ENCODE measurements at regions not wholly inside any gene's neighbourhood (a gene's known extent, or its start where the extent isn't known, plus 50 kb on each side); places are given as distances from the start of the nearest gene placed in this dataset.

- 23 to 37% (median 29%) methylated on average over 9 of the region's 9 CpGs for WGBS, 4 donors
- intact Hi-C loops (cut with DNase I), result no loop called here
- no peak for TF ChIP-seq POLR2A (IDR thresholded peaks at IDR 0.05)
- TF ChIP-seq CTCF (IDR thresholded peaks at IDR 0.05), result no peak
- no peaks in the 10 kb centered on the region for H3K27me3 ChIP-seq
- H3K9me3 ChIP-seq (replicated peaks in 1 of 3), result no peaks in the 10 kb centered on the region
- H3K27ac ChIP-seq, result peak overlapping the region in 3 of 5 donors; percentile 31 to 51 (median 43)
- peaks cover 8 to 15% of the 10 kb centered on the region in 2 donors for H3K4me1 ChIP-seq (replicated peaks in 1 of 2)
- peak in 6 of 7 donors; percentile 31 to 66 (median 48) for DNase-seq
- H3K4me3 ChIP-seq, result no peak overlapping the region
- no peaks in the 10 kb centered on the region for H3K36me3 ChIP-seq (replicated peaks in 1 of 2)
Observed at GRCh38 chr5:158054223-158055110, 195.5 kb upstream of the CLINT1 start.

- WGBS, 4 donors, result 73 to 79% (median 78%) methylated on average over 4 of the region's 4 CpGs
- peaks cover 8 to 19% of the 10 kb centered on the region in 2 donors for H3K4me1 ChIP-seq (replicated peaks in 1 of 2)
- no peak overlapping the region for H3K27ac ChIP-seq
- TF ChIP-seq POLR2A (IDR thresholded peaks at IDR 0.05), result no peak
- no peak for TF ChIP-seq CTCF (IDR thresholded peaks at IDR 0.05)
- H3K36me3 ChIP-seq (replicated peaks in 1 of 2), result no peaks in the 10 kb centered on the region
- no peaks in the 10 kb centered on the region for H3K9me3 ChIP-seq (replicated peaks in 1 of 3)
- no peak overlapping the region for H3K4me3 ChIP-seq
- DNase-seq, result peak in 1 of 7 donors; percentile 1
- H3K27me3 ChIP-seq, result no peaks in the 10 kb centered on the region
- intact Hi-C loops (cut with DNase I), result no loop called here
Observed at GRCh38 chr5:158051036-158051435, 192.1 kb upstream of the CLINT1 start.

- TF ChIP-seq CTCF (IDR thresholded peaks at IDR 0.05), result no peak
- WGBS, 4 donors, result 42 to 50% (median 45%) methylated on average over 2 of the region's 2 CpGs
- Histone ChIP-seq H3K36me3 (replicated peaks in 1 of 2) (no peaks in the 10 kb centered on the region), H3K4me1 (replicated peaks in 1 of 2) (peaks cover 5 to 22% of the 10 kb centered on the region in 2 donors), H3K4me3 (no peak overlapping the region), H3K27ac (no peak overlapping the region), H3K9me3 (replicated peaks in 1 of 3) (no peaks in the 10 kb centered on the region), H3K27me3 (no peaks in the 10 kb centered on the region)
- no peak for DNase-seq
- intact Hi-C loops (cut with DNase I), result no loop called here
Observed at GRCh38 chr5:158050421-158050820, 191.5 kb upstream of the CLINT1 start.

GRCh38 chr5:158049459-158049858, 190.5 kb upstream of the CLINT1 start:
- Histone ChIP-seq H3K27ac (no peak overlapping the region), H3K9me3 (replicated peaks in 1 of 3) (no peaks in the 10 kb centered on the region), H3K4me1 (replicated peaks in 1 of 2) (peaks cover 0 to 12% of the 10 kb centered on the region in 2 donors), H3K36me3 (replicated peaks in 1 of 2) (no peaks in the 10 kb centered on the region), H3K27me3 (no peaks in the 10 kb centered on the region), H3K4me3 (no peak overlapping the region)
- intact Hi-C loops (cut with DNase I), result no loop called here
- no peak for TF ChIP-seq CTCF (IDR thresholded peaks at IDR 0.05)
- no peak for TF ChIP-seq POLR2A (IDR thresholded peaks at IDR 0.05)
- DNase-seq, result no peak
- WGBS, 4 donors, result 67 to 87% (median 78%) methylated on average over 1 of the region's 1 CpG

Measured in adrenal gland (tissue), 9 donors.